ENCODE measurements at regions not wholly inside any gene's neighbourhood (a gene's known extent, or its start where the extent isn't known, plus 50 kb on each side); places are given as distances from the start of the nearest gene placed in this dataset.

DNA sequence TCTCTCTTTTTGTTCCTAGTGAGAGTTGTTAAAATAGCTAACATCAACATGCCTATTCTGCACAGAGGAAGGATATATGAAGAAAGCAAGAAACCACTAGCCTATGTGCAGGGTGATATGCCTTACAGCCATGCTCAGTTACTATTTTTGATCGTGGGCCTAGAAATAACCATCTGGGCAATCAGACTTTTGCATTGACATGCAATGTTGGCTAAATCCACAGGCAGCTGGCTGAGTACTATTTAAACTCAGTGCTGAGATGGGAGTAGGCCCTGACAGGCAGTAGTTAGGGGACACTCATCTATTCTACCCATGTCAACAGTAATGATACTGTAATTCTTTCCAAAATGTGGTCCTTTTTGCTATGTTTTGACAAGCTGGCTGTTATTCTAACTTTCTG, 89.6 kb downstream of the HDGFL1 start:
- Histone ChIP-seq H3K9me2 (ENCODE audit: insufficient read depth, low read length) (no peaks in the 10 kb centered on the region), H3F3A (ENCODE audit: insufficient read depth, low read length, poor library complexity, severe bottlenecking) (no peaks in the 10 kb centered on the region), H3K27ac (ENCODE audit: low read length) (no peak overlapping the region), H3K9ac (ENCODE audit: low read length) (no peak overlapping the region), H3K79me2 (replicated peaks; ENCODE audit: insufficient read depth, low read length) (no peaks in the 10 kb centered on the region), H3K36me3 (ENCODE audit: insufficient read depth, low read length) (no peaks in the 10 kb centered on the region), H4K20me1 (ENCODE audit: insufficient read depth) (no peaks in the 10 kb centered on the region), H3K4me3 (ENCODE audit: low read length) (no peak overlapping the region), H3K9me3 (ENCODE audit: low read length) (no peaks in the 10 kb centered on the region), H3K4me2 (ENCODE audit: low read length) (no peak overlapping the region), H3K27me3 (ENCODE audit: insufficient read depth, low read depth, low read length) (no peaks in the 10 kb centered on the region), H2AFZ (ENCODE audit: low read depth, low read length) (no peak overlapping the region)
- no peak for TF ChIP-seq EP300 (conservative IDR thresholded peaks at IDR 0.05; ENCODE audit: poor library complexity, severe bottlenecking)
- TF ChIP-seq, protein P1, sequence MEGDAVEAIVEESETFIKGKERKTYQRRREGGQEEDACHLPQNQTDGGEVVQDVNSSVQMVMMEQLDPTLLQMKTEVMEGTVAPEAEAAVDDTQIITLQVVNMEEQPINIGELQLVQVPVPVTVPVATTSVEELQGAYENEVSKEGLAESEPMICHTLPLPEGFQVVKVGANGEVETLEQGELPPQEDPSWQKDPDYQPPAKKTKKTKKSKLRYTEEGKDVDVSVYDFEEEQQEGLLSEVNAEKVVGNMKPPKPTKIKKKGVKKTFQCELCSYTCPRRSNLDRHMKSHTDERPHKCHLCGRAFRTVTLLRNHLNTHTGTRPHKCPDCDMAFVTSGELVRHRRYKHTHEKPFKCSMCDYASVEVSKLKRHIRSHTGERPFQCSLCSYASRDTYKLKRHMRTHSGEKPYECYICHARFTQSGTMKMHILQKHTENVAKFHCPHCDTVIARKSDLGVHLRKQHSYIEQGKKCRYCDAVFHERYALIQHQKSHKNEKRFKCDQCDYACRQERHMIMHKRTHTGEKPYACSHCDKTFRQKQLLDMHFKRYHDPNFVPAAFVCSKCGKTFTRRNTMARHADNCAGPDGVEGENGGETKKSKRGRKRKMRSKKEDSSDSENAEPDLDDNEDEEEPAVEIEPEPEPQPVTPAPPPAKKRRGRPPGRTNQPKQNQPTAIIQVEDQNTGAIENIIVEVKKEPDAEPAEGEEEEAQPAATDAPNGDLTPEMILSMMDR (IDR thresholded peaks at IDR 0.05; ENCODE audit: poor library complexity, severe bottlenecking) = no peak
- peak; percentile 26 for TF ChIP-seq POLR2AphosphoS5 (IDR thresholded peaks at IDR 0.05)

DNA sequence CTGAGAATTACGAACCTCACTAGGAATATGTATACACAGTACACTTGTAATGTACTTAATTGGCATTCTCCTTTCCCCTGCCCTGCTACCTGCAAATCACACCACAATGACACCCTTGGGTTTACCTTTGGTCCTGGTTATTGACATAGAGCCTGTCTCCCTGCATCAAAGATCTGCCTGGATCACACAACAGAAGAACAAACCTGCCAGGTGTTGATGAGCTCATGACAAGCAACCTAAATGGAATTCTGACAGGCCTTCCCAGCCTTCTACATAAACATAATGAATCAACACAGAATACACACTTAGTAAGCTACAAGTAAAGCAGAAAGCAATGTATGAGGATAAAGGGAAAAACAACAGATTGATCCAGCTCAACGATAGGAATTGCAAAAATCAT, 95.6 kb downstream of the HDGFL1 start:
- Histone ChIP-seq H3K9me3 (ENCODE audit: low read length) (no peaks in the 10 kb centered on the region), H3F3A (ENCODE audit: insufficient read depth, low read length, poor library complexity, severe bottlenecking) (no peaks in the 10 kb centered on the region), H2AFZ (ENCODE audit: low read depth, low read length) (no peak overlapping the region), H3K9ac (ENCODE audit: low read length) (no peak overlapping the region), H4K20me1 (ENCODE audit: insufficient read depth) (no peaks in the 10 kb centered on the region), H3K9me2 (ENCODE audit: insufficient read depth, low read length) (no peaks in the 10 kb centered on the region), H3K4me3 (ENCODE audit: low read length) (peak overlapping the region; percentile 10), H3K27me3 (ENCODE audit: insufficient read depth, low read depth, low read length) (no peaks in the 10 kb centered on the region), H3K4me2 (ENCODE audit: low read length) (peak overlapping the region; percentile 2), H3K36me3 (ENCODE audit: insufficient read depth, low read length) (no peaks in the 10 kb centered on the region), H3K27ac (ENCODE audit: low read length) (peak overlapping the region; percentile 31), H3K79me2 (replicated peaks; ENCODE audit: insufficient read depth, low read length) (no peaks in the 10 kb centered on the region)
- TF ChIP-seq TAF1 (IDR thresholded peaks at IDR 0.05; ENCODE audit: low read depth) (no peak), EZH2 (IDR thresholded peaks at IDR 0.05; ENCODE audit: borderline replicate concordance, insufficient read depth, low read length, poor library complexity, severe bottlenecking) (no peak), EP300 (conservative IDR thresholded peaks at IDR 0.05; ENCODE audit: poor library complexity, severe bottlenecking) (peak; percentile 99), RAD21 (conservative IDR thresholded peaks at IDR 0.05) (no peak), SMC3 (conservative IDR thresholded peaks at IDR 0.05; ENCODE audit: poor library complexity) (peak; percentile 22), POLR2AphosphoS5 (IDR thresholded peaks at IDR 0.05) (peak; percentile 95), MXI1 (conservative IDR thresholded peaks at IDR 0.05; ENCODE audit: poor library complexity, severe bottlenecking) (no peak), REST (IDR thresholded peaks at IDR 0.05; ENCODE audit: borderline replicate concordance) (peak; percentile 88)
- TF ChIP-seq, protein P1 (IDR thresholded peaks at IDR 0.05; ENCODE audit: poor library complexity, severe bottlenecking) = no peak

All from neural cell (in vitro differentiated cells).